Prostate gland (tissue), 2 donors: ENCODE measurements at regions not wholly inside any gene's neighbourhood (a gene's known extent, or its start where the extent isn't known, plus 50 kb on each side); places are given as distances from the start of the nearest gene placed in this dataset.

ENCODE experiments used
- DNase-seq: peaks from one replicate; pipeline ENCODE4 v3.0.0-alpha.2; 2019; ENCODE audit warnings: low spot score
- H3K27ac ChIP-seq, 2 donors: fragments of 200-600 bp; sonication (generic); 2 replicates each; pipeline ENCODE4 v1.5.1; 2017 to 2019
- H3K27me3 ChIP-seq: fragments of 200-600 bp; sonication (generic); replicated peaks from 2 replicates; pipeline ENCODE4 v1.5.1; 2019; ENCODE audit not compliant: insufficient read depth
- H3K36me3 ChIP-seq, 2 donors: fragments of 200-600 bp; sonication (generic); 1 replicate in 1 of 2; 2 replicates in 1 of 2; pipeline versions ENCODE4 v1.5.1 to v1.8.1; 2017 to 2019
- H3K4me1 ChIP-seq: fragments of 200-600 bp; sonication (generic); replicated peaks from 2 replicates; pipeline ENCODE4 v1.5.1; 2019
- H3K4me3 ChIP-seq, 2 donors: fragments of 200-600 bp; sonication (generic); 2 replicates each; pipeline ENCODE4 v1.5.1; 2017 to 2019
- H3K9me3 ChIP-seq: fragments of 200-600 bp; sonication (generic); 2 replicates; pipeline ENCODE4 v1.5.1; 2017
- CTCF ChIP-seq, 4 experiments: fragments of 200-600 bp in 2 of 4; fragments of 450-650 bp in 2 of 4; sonication (generic) in 2 of 4; IDR thresholded peaks; 1 replicate in 3 of 4; 2 replicates in 1 of 4; pipeline ENCODE4 v1.5.1; 2016 to 2019; ENCODE audit warnings: antibody characterized with exemption in 4 of 4, mild to moderate bottlenecking in 2 of 4, moderate library complexity in 2 of 4
- POLR2A ChIP-seq: fragments of 450-650 bp; IDR thresholded peaks from one replicate; pipeline ENCODE4 v1.6.1; 2016; ENCODE audit warnings: antibody characterized with exemption, mild to moderate bottlenecking
- POLR2AphosphoS5 ChIP-seq: sonication (generic); formaldehyde crosslinking; IDR thresholded peaks from one replicate; pipeline ENCODE4 v1.6.1; 2017; ENCODE audit warnings: antibody characterized with exemption
- WGBS: methylation state at CpG from one replicate; pipeline ENCODE4 v1.1.5; 2018; 5-methylcytosine and 5-hydroxymethylcytosine counted together
- intact Hi-C: fragments of 100-400 bp; cut with DNase I; formaldehyde crosslinking; loops from one replicate; pipeline ENCODE4 v1.14.2; 2022

DNA sequence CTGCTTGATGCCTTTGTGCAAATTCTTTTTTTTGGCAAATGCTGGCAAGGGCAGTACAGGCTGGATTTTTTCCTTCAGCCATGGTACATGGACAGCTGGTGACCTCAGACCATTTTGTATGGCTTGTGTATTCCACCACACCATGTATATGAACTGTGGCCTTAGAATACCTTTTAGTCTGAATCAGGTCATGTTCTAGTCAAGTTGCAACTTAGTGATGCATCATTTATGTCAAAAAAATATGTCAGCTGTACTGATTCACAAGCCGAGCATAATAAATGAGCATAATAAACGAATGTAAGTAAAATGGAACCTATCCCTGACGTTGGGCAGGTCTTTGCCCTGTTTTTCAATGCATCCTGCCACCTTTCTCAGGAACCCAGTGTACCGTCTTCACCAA lies 219.7 kb upstream of the RUNX1 start:
- intact Hi-C loops = no loop called here
- Histone ChIP-seq H3K4me3 (no peak overlapping the region), H3K36me3 (no peaks in the 10 kb centered on the region), H3K27ac (no peak overlapping the region), H3K27me3 (no peaks in the 10 kb centered on the region), H3K9me3 (no peaks in the 10 kb centered on the region), H3K4me1 (no peaks in the 10 kb centered on the region)
- TF ChIP-seq POLR2AphosphoS5 = no peak
- TF ChIP-seq POLR2A = no peak
- no peak for TF ChIP-seq CTCF (IDR thresholded peaks at IDR 0.05)
- DNase-seq = no peak
- WGBS = 86% methylated on average over 4 of the region's 4 CpGs

DNA sequence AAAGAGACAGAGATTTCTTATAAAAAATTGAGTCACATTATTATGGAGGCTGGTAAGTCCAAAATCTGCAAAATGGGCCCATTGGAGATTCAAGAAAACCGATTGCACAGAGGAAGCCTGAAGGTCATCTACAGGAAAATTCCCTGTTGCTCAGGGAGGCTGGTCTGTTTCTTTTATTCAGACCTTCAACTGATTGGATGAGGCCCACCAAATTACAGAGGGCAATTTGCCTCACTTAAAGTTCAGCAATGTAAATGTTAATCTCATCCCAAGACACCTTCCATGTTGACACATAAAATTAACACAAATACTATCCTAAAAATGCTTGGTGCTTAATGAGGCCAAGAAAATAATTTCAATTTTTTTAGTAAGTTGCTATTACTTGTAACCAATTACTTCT lies 219.2 kb upstream of the RUNX1 start:
- Histone ChIP-seq H3K4me3 (no peak overlapping the region), H3K27me3 (no peaks in the 10 kb centered on the region), H3K27ac (no peak overlapping the region), H3K36me3 (no peaks in the 10 kb centered on the region), H3K9me3 (no peaks in the 10 kb centered on the region), H3K4me1 (no peaks in the 10 kb centered on the region)
- intact Hi-C loops = no loop called here
- no peak for DNase-seq
- TF ChIP-seq POLR2AphosphoS5 (no peak), POLR2A (no peak), CTCF (IDR thresholded peaks at IDR 0.05) (no peak)
- WGBS = 94% methylated on average over 1 of the region's 1 CpG

DNA sequence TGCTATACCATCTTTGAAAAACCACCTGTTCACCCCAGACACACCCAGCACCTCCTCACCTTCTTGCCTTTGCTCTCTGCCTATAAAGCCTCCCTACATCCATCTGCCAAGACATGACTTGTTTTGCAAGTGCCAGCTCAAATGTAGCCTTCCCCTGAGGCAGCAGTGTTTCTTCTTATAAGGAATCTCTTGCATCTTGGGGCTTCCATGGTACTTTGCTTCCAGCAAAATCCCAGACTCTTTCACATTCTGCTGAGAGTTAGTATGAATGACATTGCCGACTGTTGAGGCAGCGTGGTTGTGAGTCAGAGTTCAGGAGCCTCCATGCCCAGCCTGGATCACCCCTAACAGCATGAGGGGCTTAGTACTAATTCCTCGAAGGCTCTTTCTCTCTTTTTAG lies 217.4 kb upstream of the RUNX1 start:
- intact Hi-C loops = no loop called here
- DNase-seq = no peak
- no peaks in the 10 kb centered on the region for H3K36me3 ChIP-seq
- H3K27ac ChIP-seq = no peak overlapping the region
- TF ChIP-seq CTCF (IDR thresholded peaks at IDR 0.05) (no peak), POLR2AphosphoS5 (no peak), POLR2A (no peak)
- H3K4me1 ChIP-seq = no peaks in the 10 kb centered on the region
- no peak overlapping the region for H3K4me3 ChIP-seq
- WGBS = 86% methylated on average over 3 of the region's 3 CpGs
- H3K27me3 ChIP-seq = no peaks in the 10 kb centered on the region
- no peaks in the 10 kb centered on the region for H3K9me3 ChIP-seq

- no peaks in the 10 kb centered on the region for H3K9me3 ChIP-seq
- no peak overlapping the region for H3K4me3 ChIP-seq
- H3K36me3 ChIP-seq = no peaks in the 10 kb centered on the region
- intact Hi-C loops = no loop called here
- H3K4me1 ChIP-seq = no peaks in the 10 kb centered on the region
- H3K27ac ChIP-seq = no peak overlapping the region
- no peaks in the 10 kb centered on the region for H3K27me3 ChIP-seq
- WGBS = 67% methylated on average over 8 of the region's 8 CpGs
- no peak for DNase-seq
- no peak for TF ChIP-seq POLR2AphosphoS5
- no peak for TF ChIP-seq CTCF (IDR thresholded peaks at IDR 0.05)
- TF ChIP-seq POLR2A = no peak
Observed at GRCh38 chr21:35265170-35265877, 216.2 kb upstream of the RUNX1 start.

DNA sequence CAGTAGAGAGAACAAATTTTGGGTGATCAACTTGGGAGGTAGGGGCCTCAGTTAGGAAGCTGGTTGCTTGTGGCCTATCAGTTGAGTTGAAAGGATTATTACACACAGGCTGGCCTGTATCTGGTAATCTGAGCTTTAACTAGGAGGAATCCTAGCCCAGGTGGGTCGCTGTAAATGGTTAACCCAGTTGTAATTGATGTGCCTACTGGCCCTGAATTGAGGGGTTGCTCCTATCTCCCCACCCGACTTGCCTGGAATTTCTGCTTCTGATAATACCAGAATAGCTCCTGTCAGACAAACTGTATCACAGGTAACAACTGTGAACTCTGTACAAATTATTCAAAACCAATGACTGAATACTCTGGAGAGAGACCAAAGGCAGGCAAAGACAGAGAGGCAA lies 210.4 kb upstream of the RUNX1 start:
- WGBS = 58% methylated on average over 2 of the region's 2 CpGs
- Histone ChIP-seq H3K36me3 (no peaks in the 10 kb centered on the region), H3K9me3 (no peaks in the 10 kb centered on the region), H3K27me3 (no peaks in the 10 kb centered on the region), H3K4me1 (no peaks in the 10 kb centered on the region), H3K4me3 (no peak overlapping the region), H3K27ac (peak overlapping the region; percentile 47 to 61)
- intact Hi-C loops = loop anchor here (5.0 kb wide), 2 partner anchors 52 to 367 kb away; no protein-coding TSS in a partner anchor
- no peak for TF ChIP-seq POLR2AphosphoS5
- TF ChIP-seq POLR2A = no peak
- TF ChIP-seq CTCF (IDR thresholded peaks at IDR 0.05) = no peak
- DNase-seq = no peak
